ENCODE measurements at regions not wholly inside any gene's neighbourhood (a gene's known extent, or its start where the extent isn't known, plus 50 kb on each side); places are given as distances from the start of the nearest gene placed in this dataset.

DNA sequence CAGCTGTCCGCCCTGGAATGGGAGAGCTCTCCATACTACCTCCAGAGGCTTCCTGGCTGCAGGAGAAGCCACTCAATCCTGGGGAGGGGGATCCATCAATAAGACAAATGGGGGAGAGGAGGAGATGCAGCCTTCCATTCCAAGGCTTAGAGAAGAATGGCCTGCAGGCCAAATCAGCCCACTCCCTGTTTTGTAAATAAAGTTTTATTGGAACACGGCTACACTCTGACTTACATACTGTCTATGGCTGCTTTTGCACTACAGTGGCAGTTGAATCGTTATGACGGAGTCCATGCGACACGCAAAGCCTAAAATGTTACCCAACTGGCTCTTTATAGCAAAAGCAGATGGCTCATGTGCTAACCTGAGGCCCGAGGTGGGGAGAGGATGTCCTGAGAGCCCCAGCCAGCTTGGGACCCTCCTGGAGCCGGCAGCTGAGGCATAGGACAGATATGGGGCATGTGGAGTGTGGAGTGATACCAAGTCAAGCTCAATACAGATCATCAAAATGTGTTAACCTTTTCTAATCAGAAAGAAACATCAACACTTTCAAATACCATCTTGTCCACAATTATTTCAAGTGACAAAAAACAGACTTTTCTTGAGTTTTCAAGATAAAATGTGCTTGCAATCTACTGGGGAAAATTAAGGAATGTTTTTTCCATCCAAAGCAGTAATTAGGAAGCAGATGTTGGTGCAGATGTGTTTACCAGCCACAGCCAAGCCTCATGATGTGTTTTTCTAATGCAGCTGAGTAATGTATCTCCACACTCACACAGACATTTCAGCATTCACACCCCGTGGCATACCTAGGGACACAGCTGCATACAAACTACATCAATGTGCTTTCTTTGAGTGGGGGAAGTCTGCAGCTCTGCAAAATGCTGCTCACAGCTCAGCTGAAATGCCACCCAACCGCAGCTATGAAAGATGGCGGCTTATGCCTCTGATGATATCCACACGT, 181.6 kb downstream of the SHANK2 start:
- no peak for DNase-seq

DNA sequence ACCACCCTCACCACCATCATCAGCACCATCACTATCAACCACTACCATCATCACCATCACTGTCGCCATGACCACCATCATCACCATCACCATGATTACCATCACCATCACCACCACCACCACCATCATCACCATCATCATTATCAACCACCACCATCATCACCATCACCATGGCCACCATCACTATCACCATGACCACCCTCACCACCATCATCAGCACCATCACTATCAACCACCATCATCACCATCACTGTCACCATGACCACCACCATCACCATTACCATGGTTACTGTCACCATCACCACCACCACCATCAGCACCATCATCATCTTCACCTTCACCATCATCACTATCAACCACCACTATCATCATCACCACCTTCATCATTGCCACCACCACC, 183.4 kb downstream of the SHANK2 start:
- no peak for DNase-seq

DNA sequence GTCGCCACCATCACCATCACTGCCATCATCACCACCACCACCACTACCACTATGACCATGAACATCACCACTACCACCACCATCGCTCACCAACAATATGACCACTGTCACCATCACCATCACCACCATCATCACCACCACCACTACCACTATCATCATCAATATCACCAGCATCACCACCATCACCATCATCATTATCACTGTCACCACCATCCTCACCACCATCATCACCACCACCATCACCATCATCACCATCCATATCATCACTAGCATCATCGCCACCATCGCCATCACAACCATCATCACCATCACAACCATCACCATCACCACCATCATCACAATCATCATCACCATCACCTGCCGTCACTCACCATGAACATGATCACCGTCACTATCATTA, 184.6 kb downstream of the SHANK2 start:
- DNase-seq, result no peak

DNA sequence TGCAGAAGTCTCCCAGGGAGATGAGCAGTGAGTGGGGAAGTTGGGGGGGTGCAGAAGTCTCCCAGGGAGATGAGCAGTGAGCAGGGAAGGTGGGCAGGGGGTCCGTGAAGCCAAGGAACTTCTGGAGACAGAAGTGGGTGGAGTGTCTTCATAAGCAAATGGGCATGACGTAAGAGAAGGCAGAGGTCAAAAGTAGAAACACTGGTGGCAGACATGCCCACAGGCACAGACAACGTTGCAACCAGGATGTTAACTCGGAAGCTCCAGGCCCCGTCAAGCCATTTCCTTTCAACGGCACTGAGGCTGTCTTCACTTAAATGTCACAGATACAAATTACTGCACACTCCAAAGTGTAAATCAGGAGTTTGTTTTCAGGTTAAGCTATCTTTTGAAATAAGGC, 186.1 kb downstream of the SHANK2 start:
- no peak for DNase-seq

DNA sequence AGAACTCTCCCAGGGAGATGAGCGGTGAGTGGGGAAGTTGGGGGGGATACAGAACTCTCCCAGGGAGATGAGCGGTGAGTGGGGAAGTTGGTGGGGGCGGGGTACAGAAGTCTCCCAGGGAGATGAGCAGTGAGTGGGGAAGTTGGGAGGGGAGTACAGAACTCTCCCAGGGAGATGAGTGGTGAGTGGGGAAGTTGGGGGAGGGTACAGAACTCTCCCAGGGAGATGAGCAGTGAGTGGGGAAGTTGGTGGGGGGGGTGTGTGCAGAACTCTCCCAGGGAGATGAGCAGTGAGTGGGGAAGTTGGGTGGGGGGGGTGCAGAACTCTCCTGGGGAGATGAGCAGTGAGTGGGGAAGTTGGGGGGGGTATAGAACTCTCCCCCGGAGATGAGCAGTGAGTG, 186.5 kb downstream of the SHANK2 start:
- DNase-seq, result no peak

DNA sequence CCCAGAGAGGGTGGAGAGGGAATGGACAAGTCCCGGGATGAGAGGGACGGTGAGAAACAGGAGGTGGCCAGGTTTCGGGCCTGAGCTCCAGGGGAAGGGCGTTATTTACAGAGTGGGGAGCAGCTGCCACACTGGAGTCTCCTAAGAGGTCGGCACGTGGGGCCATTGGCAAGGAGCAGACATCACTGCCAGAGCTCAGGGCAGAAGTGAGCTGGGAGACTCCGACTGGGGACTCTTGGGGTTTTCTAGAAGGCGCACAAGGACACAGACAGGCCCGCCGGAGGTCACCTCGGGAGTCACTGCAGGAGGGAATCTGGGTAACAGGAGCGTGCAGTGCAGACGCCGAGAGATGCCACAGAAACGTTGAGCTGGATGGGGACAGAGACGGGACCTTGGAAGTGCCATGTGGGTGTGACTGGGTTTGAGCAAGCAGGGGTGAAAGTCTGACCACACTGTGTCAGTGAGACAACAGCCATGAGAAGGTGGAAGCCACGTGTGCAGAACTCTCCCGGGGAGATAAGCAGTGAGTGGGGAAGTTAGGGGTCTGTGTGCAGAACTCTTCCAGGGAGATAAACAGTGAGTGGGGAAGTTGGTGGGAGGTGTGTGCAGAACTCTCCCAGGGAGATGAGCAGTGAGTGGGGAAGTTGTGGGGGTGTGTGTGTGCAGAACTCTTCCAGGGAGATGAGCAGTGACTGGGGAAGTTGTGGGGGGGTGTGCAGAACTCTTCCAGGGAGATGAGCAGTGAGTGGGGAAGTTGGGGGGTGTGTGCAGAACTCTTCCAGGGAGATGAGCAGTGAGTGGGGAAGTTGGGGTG, 187.5 kb downstream of the SHANK2 start:
- DNase-seq, result no peak

DNA sequence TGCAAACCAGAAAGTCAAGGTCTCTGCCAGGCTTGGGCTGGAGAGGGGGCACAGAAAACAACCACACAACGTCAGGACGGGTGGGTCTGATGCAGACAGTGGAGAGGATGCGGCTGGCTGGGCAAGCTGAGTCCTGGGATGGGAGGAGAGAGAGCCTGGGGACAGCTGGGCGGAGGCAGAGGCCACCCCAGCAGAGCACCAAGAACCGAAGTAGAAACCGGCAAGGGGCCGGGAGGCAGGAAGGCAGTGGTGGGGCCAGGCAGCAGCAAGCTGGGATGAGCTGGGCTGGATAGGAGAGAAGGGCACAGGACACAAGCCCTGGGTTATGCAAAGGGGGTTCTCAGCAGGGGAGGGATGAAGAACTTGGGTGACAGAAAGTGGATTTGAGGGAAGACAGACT, 188.2 kb downstream of the SHANK2 start:
- DNase-seq, result no peak

DNA sequence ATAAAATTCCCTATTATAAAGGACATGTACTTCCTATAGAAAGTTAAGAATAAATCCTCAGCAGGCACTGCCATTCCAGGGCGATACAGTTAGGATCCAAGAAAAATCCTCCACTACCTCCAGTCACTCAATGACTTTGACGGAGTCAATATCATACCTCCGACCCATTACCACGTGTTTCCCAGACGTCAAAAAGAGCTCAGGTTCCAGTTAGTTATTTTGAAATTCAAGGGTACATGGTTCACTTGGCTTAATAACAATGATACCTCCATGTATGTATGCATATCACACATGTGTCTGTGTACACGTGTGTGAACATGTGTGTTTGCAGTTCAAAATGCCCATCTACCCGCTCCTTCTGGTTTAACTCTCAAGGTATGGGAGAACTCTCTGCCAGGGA, 189.2 kb downstream of the SHANK2 start:
- no peak for DNase-seq

DNA sequence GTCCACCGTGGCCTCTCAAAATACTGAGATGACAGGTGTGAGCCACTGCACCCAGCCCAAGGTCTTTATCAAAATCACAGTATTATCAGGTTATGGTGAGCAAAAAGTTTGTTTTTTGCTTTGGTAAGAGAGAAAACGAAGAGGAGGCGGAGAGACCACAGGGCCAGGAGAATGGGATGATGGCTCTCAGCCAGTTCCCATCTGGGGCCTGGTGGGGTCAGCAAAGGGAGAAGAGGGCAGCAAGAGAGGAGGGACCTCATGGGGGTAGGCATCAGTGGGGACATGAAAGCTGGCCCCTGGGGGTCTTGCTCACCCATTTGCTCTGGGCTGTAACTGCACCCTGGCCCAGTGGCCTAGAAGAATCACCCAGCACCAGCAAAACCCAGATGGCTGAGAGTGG, 190.2 kb downstream of the SHANK2 start:
- no peak for DNase-seq

DNA sequence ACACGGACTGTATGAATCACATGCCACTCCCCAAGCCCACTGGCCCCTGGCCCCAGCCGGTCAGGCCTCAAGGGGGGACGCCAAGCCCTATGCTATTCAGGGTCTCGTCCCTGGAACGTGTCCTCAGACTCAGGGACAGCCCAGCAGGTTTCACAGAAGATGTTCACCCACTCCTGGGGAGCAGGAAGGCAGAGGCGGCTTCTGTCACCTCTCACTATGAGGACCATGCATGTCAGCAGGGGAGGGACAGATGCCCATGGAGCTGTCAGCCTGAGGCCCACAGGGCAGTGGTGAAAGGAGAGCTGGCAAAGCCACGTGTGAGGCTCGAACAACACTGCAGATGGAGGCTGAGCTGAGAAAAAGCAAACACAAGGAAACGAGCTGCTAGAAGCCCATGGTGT, 192.0 kb downstream of the SHANK2 start:
- no peak for DNase-seq

DNA sequence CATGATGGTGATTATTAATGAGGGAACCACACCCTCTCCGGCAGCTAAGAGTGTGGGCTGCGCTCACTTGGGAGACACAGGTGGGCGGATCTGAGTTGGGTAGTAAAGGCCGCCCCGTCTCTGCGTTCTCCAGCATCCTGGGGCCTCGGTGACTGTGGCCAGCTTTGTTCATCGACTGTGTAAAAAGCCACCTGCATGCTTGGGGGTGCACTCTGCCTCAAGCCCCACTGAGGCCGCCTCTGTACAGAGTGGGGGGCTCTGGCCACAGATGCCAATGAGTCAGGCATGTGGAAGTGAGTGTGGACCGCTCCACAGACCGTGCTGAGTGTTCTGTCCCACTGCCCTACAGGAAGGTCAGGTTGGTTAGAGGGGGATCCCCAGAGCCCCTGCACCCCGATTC, 192.7 kb downstream of the SHANK2 start:
- DNase-seq, result no peak

DNA sequence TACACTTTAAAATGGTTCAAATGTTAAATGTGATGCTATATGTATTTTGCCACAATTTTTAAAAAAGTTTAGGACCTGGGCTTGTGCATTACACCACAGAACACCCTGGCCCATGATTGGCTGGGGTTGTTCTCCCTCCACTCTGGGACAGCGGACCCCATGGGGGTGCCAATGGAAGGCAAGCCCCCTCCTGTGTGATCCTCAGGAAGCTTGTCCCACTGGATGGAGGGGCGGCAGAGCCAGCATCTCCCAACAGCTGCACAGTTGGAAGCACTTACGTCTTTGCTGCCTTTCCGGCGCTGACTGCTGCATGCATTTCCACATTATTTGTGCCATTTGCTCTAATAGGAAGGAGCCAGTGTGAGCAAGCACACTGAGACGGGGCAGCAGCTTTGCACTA, 196.5 kb downstream of the SHANK2 start:
- DNase-seq, result no peak

All from CD4-positive, alpha-beta T cell treated with Interleukin-1 beta for 1 hour (primary cell).